PFSK-1 (cell line): ENCODE measurements at regions not wholly inside any gene's neighbourhood (a gene's known extent, or its start where the extent isn't known, plus 50 kb on each side); places are given as distances from the start of the nearest gene placed in this dataset.

Experiments used
- POLR2AphosphoS5 ChIP-seq: IDR thresholded peaks from 2 replicates; pipeline ENCODE4 v1.6.1; 2012; ENCODE audit warnings: low read depth, mild to moderate bottlenecking, control low read depth, low read length, moderate library complexity
- SIN3A ChIP-seq: IDR thresholded peaks from 2 replicates; pipeline ENCODE4 v1.6.1; 2012; ENCODE audit warnings: mild to moderate bottlenecking, low read length, moderate library complexity, borderline replicate concordance; ENCODE audit not compliant: insufficient read depth
- TAF1 ChIP-seq: IDR thresholded peaks from 2 replicates; pipeline ENCODE4 v1.6.1; 2012; ENCODE audit warnings: low read length, control low read depth, borderline replicate concordance; ENCODE audit not compliant: insufficient read depth
- TF ChIP-seq, protein P1 (sequence below), 2 experiments: IDR thresholded peaks; 2 replicates each; pipeline versions ENCODE4 v1.6.1 to v1.8.0; 2011 to 2012; ENCODE audit warnings: low read depth in 2 of 2, low read length in 2 of 2, control low read depth in 1 of 2, inconsistent platforms in 1 of 2, mild to moderate bottlenecking in 1 of 2, moderate library complexity in 1 of 2; ENCODE audit not compliant: insufficient read depth in 1 of 2

DNA sequence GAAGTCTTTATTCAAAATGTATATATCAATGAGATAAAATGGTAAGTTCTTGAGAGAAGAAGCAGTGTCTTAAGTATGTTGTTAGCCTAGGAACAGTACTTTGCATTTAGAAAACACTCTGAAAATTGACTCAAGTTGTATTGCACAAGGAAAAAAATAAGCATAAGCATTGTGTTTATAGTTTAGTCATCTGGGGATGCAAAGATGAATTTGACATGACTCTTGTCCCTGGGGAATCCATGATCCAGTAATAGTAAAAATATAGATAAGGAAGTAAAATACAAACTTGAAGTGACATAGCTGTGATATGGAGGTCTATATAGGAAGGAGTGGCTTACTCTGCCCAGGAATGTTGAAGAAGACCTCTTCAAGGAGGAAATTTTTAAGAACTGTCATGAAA is 185.0 kb upstream of the PTBP2 start:
- TF ChIP-seq POLR2AphosphoS5: no peak
- no peak for TF ChIP-seq TAF1
- TF ChIP-seq, protein P1, sequence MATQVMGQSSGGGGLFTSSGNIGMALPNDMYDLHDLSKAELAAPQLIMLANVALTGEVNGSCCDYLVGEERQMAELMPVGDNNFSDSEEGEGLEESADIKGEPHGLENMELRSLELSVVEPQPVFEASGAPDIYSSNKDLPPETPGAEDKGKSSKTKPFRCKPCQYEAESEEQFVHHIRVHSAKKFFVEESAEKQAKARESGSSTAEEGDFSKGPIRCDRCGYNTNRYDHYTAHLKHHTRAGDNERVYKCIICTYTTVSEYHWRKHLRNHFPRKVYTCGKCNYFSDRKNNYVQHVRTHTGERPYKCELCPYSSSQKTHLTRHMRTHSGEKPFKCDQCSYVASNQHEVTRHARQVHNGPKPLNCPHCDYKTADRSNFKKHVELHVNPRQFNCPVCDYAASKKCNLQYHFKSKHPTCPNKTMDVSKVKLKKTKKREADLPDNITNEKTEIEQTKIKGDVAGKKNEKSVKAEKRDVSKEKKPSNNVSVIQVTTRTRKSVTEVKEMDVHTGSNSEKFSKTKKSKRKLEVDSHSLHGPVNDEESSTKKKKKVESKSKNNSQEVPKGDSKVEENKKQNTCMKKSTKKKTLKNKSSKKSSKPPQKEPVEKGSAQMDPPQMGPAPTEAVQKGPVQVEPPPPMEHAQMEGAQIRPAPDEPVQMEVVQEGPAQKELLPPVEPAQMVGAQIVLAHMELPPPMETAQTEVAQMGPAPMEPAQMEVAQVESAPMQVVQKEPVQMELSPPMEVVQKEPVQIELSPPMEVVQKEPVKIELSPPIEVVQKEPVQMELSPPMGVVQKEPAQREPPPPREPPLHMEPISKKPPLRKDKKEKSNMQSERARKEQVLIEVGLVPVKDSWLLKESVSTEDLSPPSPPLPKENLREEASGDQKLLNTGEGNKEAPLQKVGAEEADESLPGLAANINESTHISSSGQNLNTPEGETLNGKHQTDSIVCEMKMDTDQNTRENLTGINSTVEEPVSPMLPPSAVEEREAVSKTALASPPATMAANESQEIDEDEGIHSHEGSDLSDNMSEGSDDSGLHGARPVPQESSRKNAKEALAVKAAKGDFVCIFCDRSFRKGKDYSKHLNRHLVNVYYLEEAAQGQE (IDR thresholded peaks at IDR 0.05; ENCODE audit: insufficient read depth in 1 of 2, low read depth in 2 of 2, low read length in 2 of 2): no peak
- no peak for TF ChIP-seq SIN3A
